Liver (tissue), 8 donors: ENCODE measurements at regions not wholly inside any gene's neighbourhood (a gene's known extent, or its start where the extent isn't known, plus 50 kb on each side); places are given as distances from the start of the nearest gene placed in this dataset.

Source experiments
- DNase-seq: peaks from one replicate; pipeline ENCODE4 v3.0.0-alpha.2; 2017; ENCODE audit warnings: low spot score
- H3K27ac ChIP-seq, 2 donors: one replicate each; pipeline ENCODE4 v1.7.0; 2013; ENCODE audit warnings: inconsistent platforms in 2 of 2, low read length in 2 of 2, control low read depth in 1 of 2, low read depth in 1 of 2, mild to moderate bottlenecking in 1 of 2
- H3K27me3 ChIP-seq, 4 donors: one replicate each; pipeline versions ENCODE4 v1.6.1 to v1.7.0; 2013; ENCODE audit warnings: low read length in 3 of 4, inconsistent platforms in 1 of 4, mild to moderate bottlenecking in 1 of 4, moderate library complexity in 1 of 4; ENCODE audit not compliant: control insufficient read depth in 4 of 4, insufficient read depth in 4 of 4
- H3K36me3 ChIP-seq, 4 donors: one replicate each; pipeline versions ENCODE4 v1.6.1 to v1.7.0; 2013; ENCODE audit warnings: low read length in 3 of 4, mild to moderate bottlenecking in 3 of 4, low read depth in 1 of 4, moderate library complexity in 1 of 4; ENCODE audit not compliant: control insufficient read depth in 4 of 4, insufficient read depth in 3 of 4
- H3K4me1 ChIP-seq, 4 donors: one replicate each; pipeline versions ENCODE4 v1.6.1 to v1.7.0; 2013; ENCODE audit warnings: low read length in 3 of 4, mild to moderate bottlenecking in 3 of 4, moderate library complexity in 1 of 4; ENCODE audit not compliant: control insufficient read depth in 4 of 4, insufficient read depth in 4 of 4
- H3K4me3 ChIP-seq, 3 donors: one replicate each; pipeline versions ENCODE4 v1.6.1 to v1.7.0; 2013; ENCODE audit warnings: low read length in 3 of 3, control low read depth in 1 of 3, low read depth in 1 of 3, mild to moderate bottlenecking in 1 of 3
- H3K9ac ChIP-seq, 2 donors: one replicate each; pipeline ENCODE4 v1.7.0; 2013; ENCODE audit warnings: low read length in 2 of 2, mild to moderate bottlenecking in 2 of 2, moderate library complexity in 2 of 2, control low read depth in 1 of 2, low read depth in 1 of 2
- H3K9me3 ChIP-seq, 4 donors: one replicate each; pipeline versions ENCODE4 v1.6.1 to v1.7.0; 2013; ENCODE audit warnings: low read length in 3 of 4; ENCODE audit not compliant: control insufficient read depth in 4 of 4
- EGR1 ChIP-seq, 2 donors: IDR thresholded peaks; 2 replicates each; pipeline ENCODE4 v1.6.1; 2016 to 2018; ENCODE audit warnings: antibody characterized with exemption in 2 of 2, low read depth in 2 of 2
- FOXA1 ChIP-seq: IDR thresholded peaks from 2 replicates; pipeline ENCODE4 v1.6.1; 2016; ENCODE audit warnings: antibody characterized with exemption
- HNF4G ChIP-seq: IDR thresholded peaks from 2 replicates; pipeline ENCODE4 v1.6.1; 2016; ENCODE audit warnings: antibody characterized with exemption
- JUND ChIP-seq, 2 donors: IDR thresholded peaks; 2 replicates each; pipeline ENCODE4 v1.6.1; 2016; ENCODE audit warnings: antibody characterized with exemption in 2 of 2
- NR2F2 ChIP-seq: IDR thresholded peaks from 2 replicates; pipeline ENCODE4 v1.6.1; 2016; ENCODE audit warnings: antibody characterized with exemption
- RAD21 ChIP-seq, 2 donors: IDR thresholded peaks; 2 replicates each; pipeline ENCODE4 v1.6.1; 2016; ENCODE audit warnings: antibody characterized with exemption in 2 of 2, mild to moderate bottlenecking in 2 of 2
- REST ChIP-seq: IDR thresholded peaks from 2 replicates; pipeline ENCODE4 v1.6.1; 2016; ENCODE audit warnings: antibody characterized with exemption, mild to moderate bottlenecking
- RXRA ChIP-seq, 2 donors: IDR thresholded peaks; 2 replicates each; pipeline ENCODE4 v1.6.1; 2017 to 2018; ENCODE audit warnings: antibody characterized with exemption in 2 of 2, mild to moderate bottlenecking in 1 of 2
- YY1 ChIP-seq: IDR thresholded peaks from 2 replicates; pipeline ENCODE4 v1.6.1; 2016; ENCODE audit warnings: antibody characterized with exemption, mild to moderate bottlenecking
- ZBTB33 ChIP-seq: IDR thresholded peaks from 2 replicates; pipeline ENCODE4 v1.6.1; 2016; ENCODE audit warnings: antibody characterized with exemption
- WGBS: extraction: QIAGEN DNeasy Blood & Tissue Kit; methylation state at CpG from one replicate; pipeline ENCODE4 v1.1.7; 2013; 5-methylcytosine and 5-hydroxymethylcytosine counted together
- TF ChIP-seq, protein P1 (sequence below): fragments of 150-350 bp; IDR thresholded peaks from 2 replicates; pipeline ENCODE4 v1.5.1; 2017; ENCODE audit warnings: improper control_type of control experiment, low read depth, low read length; ENCODE audit not compliant: missing input control
- TF ChIP-seq, protein P2 (sequence below): IDR thresholded peaks from 2 replicates; pipeline ENCODE4 v1.6.1; 2016; ENCODE audit warnings: antibody characterized with exemption
- donor health status: healthy.
- donor health status: healthy.
- donor health status: healthy.
- donor health status: healthy.
- donor health status: healthy.

- TF ChIP-seq, protein P1, sequence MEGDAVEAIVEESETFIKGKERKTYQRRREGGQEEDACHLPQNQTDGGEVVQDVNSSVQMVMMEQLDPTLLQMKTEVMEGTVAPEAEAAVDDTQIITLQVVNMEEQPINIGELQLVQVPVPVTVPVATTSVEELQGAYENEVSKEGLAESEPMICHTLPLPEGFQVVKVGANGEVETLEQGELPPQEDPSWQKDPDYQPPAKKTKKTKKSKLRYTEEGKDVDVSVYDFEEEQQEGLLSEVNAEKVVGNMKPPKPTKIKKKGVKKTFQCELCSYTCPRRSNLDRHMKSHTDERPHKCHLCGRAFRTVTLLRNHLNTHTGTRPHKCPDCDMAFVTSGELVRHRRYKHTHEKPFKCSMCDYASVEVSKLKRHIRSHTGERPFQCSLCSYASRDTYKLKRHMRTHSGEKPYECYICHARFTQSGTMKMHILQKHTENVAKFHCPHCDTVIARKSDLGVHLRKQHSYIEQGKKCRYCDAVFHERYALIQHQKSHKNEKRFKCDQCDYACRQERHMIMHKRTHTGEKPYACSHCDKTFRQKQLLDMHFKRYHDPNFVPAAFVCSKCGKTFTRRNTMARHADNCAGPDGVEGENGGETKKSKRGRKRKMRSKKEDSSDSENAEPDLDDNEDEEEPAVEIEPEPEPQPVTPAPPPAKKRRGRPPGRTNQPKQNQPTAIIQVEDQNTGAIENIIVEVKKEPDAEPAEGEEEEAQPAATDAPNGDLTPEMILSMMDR = no peak
- TF ChIP-seq RXRA (IDR thresholded peaks at IDR 0.05) (no peak), RAD21 (IDR thresholded peaks at IDR 0.05) (no peak), EGR1 (IDR thresholded peaks at IDR 0.05; ENCODE audit: low read depth in 2 of 2) (no peak)
- TF ChIP-seq, protein P2, sequence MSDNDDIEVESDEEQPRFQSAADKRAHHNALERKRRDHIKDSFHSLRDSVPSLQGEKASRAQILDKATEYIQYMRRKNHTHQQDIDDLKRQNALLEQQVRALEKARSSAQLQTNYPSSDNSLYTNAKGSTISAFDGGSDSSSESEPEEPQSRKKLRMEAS = no peak
Observed at GRCh38 chr6:169968541-169969270, 217.3 kb downstream of the ERMARD start (continued).

- no peak for DNase-seq
- no peak overlapping the region for H3K27ac ChIP-seq
- H3K9ac ChIP-seq = no peak overlapping the region
- no peak overlapping the region for H3K4me3 ChIP-seq
- 70% methylated on average over 8 of the region's 8 CpGs for WGBS
- H3K36me3 ChIP-seq = no peaks in the 10 kb centered on the region
- no peaks in the 10 kb centered on the region for H3K4me1 ChIP-seq
- no peaks in the 10 kb centered on the region for H3K27me3 ChIP-seq
- no peaks in the 10 kb centered on the region for H3K9me3 ChIP-seq
- no peak for TF ChIP-seq HNF4G
Observed at GRCh38 chr6:169967687-169968086, 216.3 kb downstream of the ERMARD start.

- DNase-seq = no peak
- Histone ChIP-seq H3K27ac (no peak overlapping the region), H3K4me1 (peaks cover 0 to 4% (median 0%) of the 10 kb centered on the region in 4 donors), H3K36me3 (no peaks in the 10 kb centered on the region), H3K4me3 (no peak overlapping the region), H3K27me3 (no peaks in the 10 kb centered on the region), H3K9me3 (no peaks in the 10 kb centered on the region), H3K9ac (no peak overlapping the region)
- 82% methylated on average over 20 of the region's 20 CpGs for WGBS
- no peak for TF ChIP-seq ZBTB33
- TF ChIP-seq JUND (IDR thresholded peaks at IDR 0.05) = no peak
- TF ChIP-seq FOXA1 = no peak
- TF ChIP-seq RAD21 (IDR thresholded peaks at IDR 0.05) = no peak
- no peak for TF ChIP-seq HNF4G
- no peak for TF ChIP-seq REST
- TF ChIP-seq NR2F2 = no peak
- no peak for TF ChIP-seq YY1
- TF ChIP-seq RXRA (IDR thresholded peaks at IDR 0.05) = no peak
- TF ChIP-seq, protein P1 = no peak
Observed at GRCh38 chr6:169966312-169967181, 215.1 kb downstream of the ERMARD start.
